Adrenal gland (tissue), 9 donors: ENCODE measurements at regions not wholly inside any gene's neighbourhood (a gene's known extent, or its start where the extent isn't known, plus 50 kb on each side); places are given as distances from the start of the nearest gene placed in this dataset.

Experiments
- DNase-seq, 7 donors: peaks; one replicate each; pipeline ENCODE4 v3.0.0-alpha.2; 2019 to 2020
- H3K27ac ChIP-seq, 5 donors: fragments of 200-600 bp; sonication (generic) in 4 of 5; 1 replicate in 3 of 5; 2 replicates in 2 of 5; pipeline versions ENCODE4 v1.5.1 to v1.8.0; 2016 to 2020; ENCODE audit warnings: mild to moderate bottlenecking in 1 of 5
- H3K27me3 ChIP-seq: fragments of 200-600 bp; 2 replicates; pipeline ENCODE4 v1.8.0; 2021
- H3K36me3 ChIP-seq, 2 donors: fragments of 200-600 bp; replicated peaks in 1 of 2; 1 replicate in 1 of 2; 2 replicates in 1 of 2; pipeline versions ENCODE4 v1.5.1 to v1.8.0; 2018 to 2022
- H3K4me1 ChIP-seq, 2 donors: fragments of 200-600 bp; replicated peaks in 1 of 2; 1 replicate in 1 of 2; 2 replicates in 1 of 2; pipeline versions ENCODE4 v1.5.1 to v1.8.0; 2018 to 2021
- H3K4me3 ChIP-seq, 4 donors: fragments of 200-600 bp; sonication (generic) in 3 of 4; one replicate each; pipeline ENCODE4 v1.5.1; 2016 to 2018
- H3K9me3 ChIP-seq, 3 donors: fragments of 200-600 bp; sonication (generic) in 1 of 3; replicated peaks in 1 of 3; 1 replicate in 2 of 3; 2 replicates in 1 of 3; pipeline versions ENCODE4 v1.5.1 to v1.8.0; 2016 to 2021
- POLR2A ChIP-seq, 2 donors: fragments of 450-650 bp; IDR thresholded peaks; one replicate each; pipeline ENCODE4 v1.6.1; 2017; ENCODE audit warnings: antibody characterized with exemption in 2 of 2, mild to moderate bottlenecking in 2 of 2, moderate library complexity in 1 of 2
- WGBS, 4 donors: extraction: QIAGEN DNeasy Blood & Tissue Kit in 2 of 4; methylation state at CpG; one replicate each; pipeline versions ENCODE4 v1.1.5 to v1.1.7; 2013 to 2017; 5-methylcytosine and 5-hydroxymethylcytosine counted together
- intact Hi-C, 2 donors: fragments of 100-400 bp; cut with DNase I; formaldehyde crosslinking; loops; one replicate each; pipeline versions ENCODE4 v1.14.1 to v1.15.0; 2022 to 2023
- TF ChIP-seq, protein P1 (sequence below), 6 experiments: fragments of 450-650 bp in 4 of 6; fragments of 200-600 bp in 2 of 6; sonication (generic) in 1 of 6; IDR thresholded peaks; 1 replicate in 5 of 6; 2 replicates in 1 of 6; pipeline versions ENCODE4 v1.5.1 to v1.8.0; 2016 to 2021; ENCODE audit warnings: antibody characterized with exemption in 6 of 6, mild to moderate bottlenecking in 2 of 6, moderate library complexity in 1 of 6
- donor health status: healthy with polysubstance abuse.
- donor health status: Bipolar disorder and iron deficiency.
- donor health status: DM: yes; HTN: yes; CAD: no.
- donor health status: DM: no; HTN: no; CAD: no.
- donor health status: DM: no; HTN: no; CAD: no.

DNA sequence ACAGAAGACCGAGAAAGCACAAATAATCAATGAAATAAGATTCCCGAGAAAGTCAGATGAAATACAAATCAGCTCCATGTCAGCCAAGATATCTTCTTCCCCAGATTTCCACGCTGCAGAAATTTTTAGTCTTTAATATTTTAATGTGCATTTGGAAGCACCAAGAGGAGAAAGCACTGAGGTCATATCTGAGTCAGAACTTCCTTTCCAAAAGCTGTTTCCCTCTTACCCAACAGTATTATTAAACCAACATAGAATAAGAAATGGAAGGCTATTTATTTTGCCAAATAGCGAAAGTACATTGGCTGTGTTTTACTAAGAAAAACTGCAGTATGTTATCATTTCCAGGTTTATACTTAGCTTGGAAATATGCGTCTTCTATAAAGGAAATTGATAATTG is 772.1 kb upstream of the CDH9 start:
- no peaks in the 10 kb centered on the region for H3K4me1 ChIP-seq
- no peak overlapping the region for H3K4me3 ChIP-seq
- DNase-seq, result no peak
- intact Hi-C loops, result no loop called here
- no peak for TF ChIP-seq POLR2A (IDR thresholded peaks at IDR 0.05)
- TF ChIP-seq, protein P1, sequence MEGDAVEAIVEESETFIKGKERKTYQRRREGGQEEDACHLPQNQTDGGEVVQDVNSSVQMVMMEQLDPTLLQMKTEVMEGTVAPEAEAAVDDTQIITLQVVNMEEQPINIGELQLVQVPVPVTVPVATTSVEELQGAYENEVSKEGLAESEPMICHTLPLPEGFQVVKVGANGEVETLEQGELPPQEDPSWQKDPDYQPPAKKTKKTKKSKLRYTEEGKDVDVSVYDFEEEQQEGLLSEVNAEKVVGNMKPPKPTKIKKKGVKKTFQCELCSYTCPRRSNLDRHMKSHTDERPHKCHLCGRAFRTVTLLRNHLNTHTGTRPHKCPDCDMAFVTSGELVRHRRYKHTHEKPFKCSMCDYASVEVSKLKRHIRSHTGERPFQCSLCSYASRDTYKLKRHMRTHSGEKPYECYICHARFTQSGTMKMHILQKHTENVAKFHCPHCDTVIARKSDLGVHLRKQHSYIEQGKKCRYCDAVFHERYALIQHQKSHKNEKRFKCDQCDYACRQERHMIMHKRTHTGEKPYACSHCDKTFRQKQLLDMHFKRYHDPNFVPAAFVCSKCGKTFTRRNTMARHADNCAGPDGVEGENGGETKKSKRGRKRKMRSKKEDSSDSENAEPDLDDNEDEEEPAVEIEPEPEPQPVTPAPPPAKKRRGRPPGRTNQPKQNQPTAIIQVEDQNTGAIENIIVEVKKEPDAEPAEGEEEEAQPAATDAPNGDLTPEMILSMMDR (IDR thresholded peaks at IDR 0.05), result no peak
- no peaks in the 10 kb centered on the region for H3K9me3 ChIP-seq
- no peak overlapping the region for H3K27ac ChIP-seq
- H3K27me3 ChIP-seq, result no peaks in the 10 kb centered on the region
- WGBS, 4 donors, result 64 to 77% (median 73%) methylated on average over 5 of the region's 5 CpGs
- H3K36me3 ChIP-seq, result no peaks in the 10 kb centered on the region

DNA sequence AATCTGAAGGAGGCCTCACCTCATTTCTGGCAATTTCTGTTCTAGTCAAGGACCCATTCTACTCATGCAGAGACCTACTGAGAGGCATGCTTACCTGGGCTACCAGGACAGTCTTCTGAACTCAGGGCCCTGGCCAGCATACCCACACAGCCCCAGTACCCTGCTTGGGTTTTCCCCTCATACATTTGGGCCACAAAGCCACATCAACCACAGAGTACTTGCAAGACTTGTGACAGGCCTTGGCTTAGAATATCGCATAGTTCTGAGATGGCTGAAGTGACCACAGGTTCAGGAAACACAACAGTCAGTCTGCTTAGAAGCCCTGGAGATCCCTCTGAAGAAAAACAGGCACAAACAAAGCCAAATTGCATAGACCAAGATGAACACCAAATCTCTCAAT is 758.8 kb upstream of the CDH9 start:
- Histone ChIP-seq H3K4me3 (no peak overlapping the region), H3K9me3 (peaks cover 0 to 5% (median 0%) of the 10 kb centered on the region in 3 donors), H3K27ac (no peak overlapping the region), H3K36me3 (no peaks in the 10 kb centered on the region), H3K27me3 (no peaks in the 10 kb centered on the region), H3K4me1 (no peaks in the 10 kb centered on the region)
- 97 to 100% (median 100%) methylated on average over 1 of the region's 1 CpG for WGBS, 4 donors
- no peak for DNase-seq
- intact Hi-C loops, result no loop called here
- TF ChIP-seq POLR2A (IDR thresholded peaks at IDR 0.05), result no peak
- TF ChIP-seq, protein P1 (IDR thresholded peaks at IDR 0.05), result no peak

- WGBS, 4 donors, result 91 to 98% (median 94%) methylated on average over 2 of the region's 2 CpGs
- TF ChIP-seq POLR2A (IDR thresholded peaks at IDR 0.05), result no peak
- TF ChIP-seq, protein P1 (IDR thresholded peaks at IDR 0.05), result no peak
Measured at GRCh38 chr5:27788184-27788583, 749.8 kb upstream of the CDH9 start.

DNA sequence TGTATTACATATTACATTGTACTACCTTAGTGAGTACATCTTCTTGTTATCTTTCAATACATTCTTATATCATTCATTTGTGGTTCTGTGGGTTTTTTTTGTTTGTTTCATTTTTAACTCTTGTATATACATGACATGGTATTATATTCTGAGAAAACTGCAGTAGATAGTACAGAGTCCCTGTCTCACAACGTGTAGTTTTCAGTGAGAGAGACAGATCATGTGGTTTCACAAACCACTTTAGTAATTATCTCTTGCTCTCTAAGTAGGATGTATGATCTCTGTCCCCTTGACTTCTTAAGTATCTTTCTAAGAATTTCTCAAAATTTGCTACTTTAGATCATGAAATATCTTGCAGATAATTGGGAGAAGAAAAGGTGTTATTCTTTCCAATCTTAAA is 745.9 kb upstream of the CDH9 start:
- intact Hi-C loops, result no loop called here
- TF ChIP-seq POLR2A (IDR thresholded peaks at IDR 0.05), result no peak
- TF ChIP-seq, protein P1 (IDR thresholded peaks at IDR 0.05), result no peak
- Histone ChIP-seq H3K4me3 (no peak overlapping the region), H3K27me3 (no peaks in the 10 kb centered on the region), H3K27ac (no peak overlapping the region), H3K4me1 (no peaks in the 10 kb centered on the region), H3K9me3 (no peaks in the 10 kb centered on the region), H3K36me3 (no peaks in the 10 kb centered on the region)
- 50 to 87% (median 77%) methylated on average over 1 of the region's 1 CpG for WGBS, 4 donors
- DNase-seq, result no peak

More at GRCh38 chr5:27788184-27788583, 749.8 kb upstream of the CDH9 start:
- Histone ChIP-seq H3K36me3 (no peaks in the 10 kb centered on the region), H3K9me3 (no peaks in the 10 kb centered on the region), H3K27me3 (no peaks in the 10 kb centered on the region), H3K4me3 (no peak overlapping the region), H3K27ac (no peak overlapping the region), H3K4me1 (no peaks in the 10 kb centered on the region)
- no peak for DNase-seq
- intact Hi-C loops, result no loop called here
